Activated naive CD8-positive, alpha-beta T cell treated with anti-CD3 and anti-CD28 coated beads, Interleukin-2, amount 10 ng/mL, durations not matched to agents 7 days and 5 days (primary cell): ENCODE measurements at regions not wholly inside any gene's neighbourhood (a gene's known extent, or its start where the extent isn't known, plus 50 kb on each side); places are given as distances from the start of the nearest gene placed in this dataset.

Experiments
- ATAC-seq: fragments of 150-1000 bp; cut with Tn5 transposase; one replicate; pipeline ENCODE4 v1.10.0; 2021; ENCODE audit warnings: low read depth, moderate library complexity
- POLR2A ChIA-PET: fragments of 350-600 bp; sonication (Branson Sonifier 250); formaldehyde crosslinking; loops from one replicate; lab custom pipeline; 2021; ENCODE audit warnings: antibody characterized with exemption; lab: Charles Lee
- DNase-seq: peaks from one replicate; pipeline ENCODE4 v3.0.0; 2021
- H3K27ac Mint-ChIP-seq: one replicate; pipeline ENCODE4 v1.8.0; 2022; ENCODE audit warnings: mild to moderate bottlenecking, mixed read lengths
- H3K27me3 Mint-ChIP-seq: one replicate; pipeline ENCODE4 v1.8.0; 2022; ENCODE audit warnings: mild to moderate bottlenecking, moderate library complexity, mixed read lengths
- H3K36me3 Mint-ChIP-seq: one replicate; pipeline ENCODE4 v1.8.0; 2021; ENCODE audit warnings: mild to moderate bottlenecking, mixed read lengths
- H3K4me1 Mint-ChIP-seq: one replicate; pipeline ENCODE4 v1.8.0; 2021; ENCODE audit warnings: mixed read lengths
- H3K4me3 Mint-ChIP-seq: one replicate; pipeline ENCODE4 v1.8.0; 2022; ENCODE audit warnings: mild to moderate bottlenecking, moderate library complexity, mixed read lengths
- H3K9me3 Mint-ChIP-seq: one replicate; pipeline ENCODE4 v1.8.0; 2021; ENCODE audit warnings: mixed read lengths

GRCh38 chr7:18302097-18302496 is 193.5 kb upstream of the HDAC9 start:
- H3K36me3 Mint-ChIP-seq: no peaks in the 10 kb centered on the region
- H3K4me1 Mint-ChIP-seq: no peaks in the 10 kb centered on the region
- no peak for ATAC-seq
- H3K9me3 Mint-ChIP-seq: no peaks in the 10 kb centered on the region
- no peak for DNase-seq
- POLR2A ChIA-PET: no interaction called here
- no peak overlapping the region for H3K27ac Mint-ChIP-seq
- peaks cover 1% of the 10 kb centered on the region for H3K27me3 Mint-ChIP-seq
- no peak overlapping the region for H3K4me3 Mint-ChIP-seq

GRCh38 chr7:18305866-18306265 is 189.7 kb upstream of the HDAC9 start:
- POLR2A ChIA-PET: no interaction called here
- H3K36me3 Mint-ChIP-seq: no peaks in the 10 kb centered on the region
- no peaks in the 10 kb centered on the region for H3K4me1 Mint-ChIP-seq
- no peak overlapping the region for H3K4me3 Mint-ChIP-seq
- no peaks in the 10 kb centered on the region for H3K9me3 Mint-ChIP-seq
- H3K27me3 Mint-ChIP-seq: peaks cover 4% of the 10 kb centered on the region
- ATAC-seq: no peak
- DNase-seq: no peak
- no peak overlapping the region for H3K27ac Mint-ChIP-seq

- DNase-seq: no peak
- H3K36me3 Mint-ChIP-seq: no peaks in the 10 kb centered on the region
- peaks cover 4% of the 10 kb centered on the region for H3K27me3 Mint-ChIP-seq
- H3K4me1 Mint-ChIP-seq: no peaks in the 10 kb centered on the region
- ATAC-seq: no peak
- H3K4me3 Mint-ChIP-seq: no peak overlapping the region
- POLR2A ChIA-PET: no interaction called here
- H3K27ac Mint-ChIP-seq: no peak overlapping the region
- H3K9me3 Mint-ChIP-seq: no peaks in the 10 kb centered on the region
Observed at GRCh38 chr7:18306696-18307095, 188.9 kb upstream of the HDAC9 start.

- H3K9me3 Mint-ChIP-seq: no peaks in the 10 kb centered on the region
- ATAC-seq (no peak), DNase-seq (no peak)
- POLR2A ChIA-PET: no interaction called here
- no peaks in the 10 kb centered on the region for H3K4me1 Mint-ChIP-seq
- no peak overlapping the region for H3K4me3 Mint-ChIP-seq
- H3K36me3 Mint-ChIP-seq: no peaks in the 10 kb centered on the region
- peaks cover 4% of the 10 kb centered on the region for H3K27me3 Mint-ChIP-seq
- no peak overlapping the region for H3K27ac Mint-ChIP-seq
Observed at GRCh38 chr7:18308938-18309337, 186.6 kb upstream of the HDAC9 start.

- no peak for ATAC-seq
- Mint-ChIP-seq H3K4me3 (no peak overlapping the region), H3K27ac (no peak overlapping the region), H3K27me3 (peaks cover 2% of the 10 kb centered on the region), H3K36me3 (no peaks in the 10 kb centered on the region), H3K4me1 (no peaks in the 10 kb centered on the region), H3K9me3 (no peaks in the 10 kb centered on the region)
- no peak for DNase-seq
- POLR2A ChIA-PET: no interaction called here
Observed at GRCh38 chr7:18312482-18312881, 183.1 kb upstream of the HDAC9 start.

GRCh38 chr7:18313965-18314364 is 181.6 kb upstream of the HDAC9 start:
- no peak for DNase-seq

GRCh38 chr7:18315241-18315640 is 180.3 kb upstream of the HDAC9 start:
- no peaks in the 10 kb centered on the region for H3K27me3 Mint-ChIP-seq
- H3K9me3 Mint-ChIP-seq: no peaks in the 10 kb centered on the region
- no peaks in the 10 kb centered on the region for H3K4me1 Mint-ChIP-seq
- no peaks in the 10 kb centered on the region for H3K36me3 Mint-ChIP-seq
- H3K27ac Mint-ChIP-seq: no peak overlapping the region
- no peak overlapping the region for H3K4me3 Mint-ChIP-seq
- no peak for ATAC-seq
- POLR2A ChIA-PET: no interaction called here
- DNase-seq: no peak

More at GRCh38 chr7:18313965-18314364, 181.6 kb upstream of the HDAC9 start:
- no peak overlapping the region for H3K27ac Mint-ChIP-seq
- POLR2A ChIA-PET: no interaction called here
- ATAC-seq: no peak
- no peaks in the 10 kb centered on the region for H3K9me3 Mint-ChIP-seq
- H3K4me1 Mint-ChIP-seq: no peaks in the 10 kb centered on the region
- no peak overlapping the region for H3K4me3 Mint-ChIP-seq
- H3K27me3 Mint-ChIP-seq: no peaks in the 10 kb centered on the region
- no peaks in the 10 kb centered on the region for H3K36me3 Mint-ChIP-seq

GRCh38 chr7:18317941-18318340 is 177.6 kb upstream of the HDAC9 start:
- POLR2A ChIA-PET: no interaction called here
- Mint-ChIP-seq H3K9me3 (no peaks in the 10 kb centered on the region), H3K4me1 (no peaks in the 10 kb centered on the region), H3K27ac (no peak overlapping the region), H3K4me3 (no peak overlapping the region), H3K27me3 (no peaks in the 10 kb centered on the region), H3K36me3 (no peaks in the 10 kb centered on the region)
- ATAC-seq (no peak), DNase-seq (no peak)

GRCh38 chr7:18320422-18320821 is 175.1 kb upstream of the HDAC9 start:
- H3K27me3 Mint-ChIP-seq: no peaks in the 10 kb centered on the region

GRCh38 chr7:18320971-18321567 is 174.5 kb upstream of the HDAC9 start:
- Mint-ChIP-seq H3K4me3 (no peak overlapping the region), H3K36me3 (no peaks in the 10 kb centered on the region), H3K27me3 (no peaks in the 10 kb centered on the region), H3K4me1 (no peaks in the 10 kb centered on the region), H3K27ac (no peak overlapping the region), H3K9me3 (no peaks in the 10 kb centered on the region)
- ATAC-seq (no peak), DNase-seq (no peak)
- POLR2A ChIA-PET: no interaction called here

More at GRCh38 chr7:18320422-18320821, 175.1 kb upstream of the HDAC9 start:
- no peaks in the 10 kb centered on the region for H3K36me3 Mint-ChIP-seq
- no peak overlapping the region for H3K4me3 Mint-ChIP-seq
- POLR2A ChIA-PET: no interaction called here
- H3K27ac Mint-ChIP-seq: no peak overlapping the region
- no peaks in the 10 kb centered on the region for H3K9me3 Mint-ChIP-seq
- H3K4me1 Mint-ChIP-seq: no peaks in the 10 kb centered on the region
- DNase-seq: no peak
- ATAC-seq: no peak

- DNase-seq (no peak), ATAC-seq (no peak)
- no peaks in the 10 kb centered on the region for H3K4me1 Mint-ChIP-seq
- H3K9me3 Mint-ChIP-seq: no peaks in the 10 kb centered on the region
- POLR2A ChIA-PET: no interaction called here
- H3K4me3 Mint-ChIP-seq: no peak overlapping the region
- H3K27ac Mint-ChIP-seq: no peak overlapping the region
- H3K36me3 Mint-ChIP-seq: no peaks in the 10 kb centered on the region
- H3K27me3 Mint-ChIP-seq: peaks cover 5% of the 10 kb centered on the region
Observed at GRCh38 chr7:18330548-18330947, 165.0 kb upstream of the HDAC9 start.

GRCh38 chr7:18336626-18337025 is 158.9 kb upstream of the HDAC9 start:
- Mint-ChIP-seq H3K4me1 (no peaks in the 10 kb centered on the region), H3K27ac (no peak overlapping the region), H3K9me3 (no peaks in the 10 kb centered on the region), H3K27me3 (no peaks in the 10 kb centered on the region), H3K36me3 (no peaks in the 10 kb centered on the region), H3K4me3 (no peak overlapping the region)
- POLR2A ChIA-PET: no interaction called here
- DNase-seq (no peak), ATAC-seq (no peak)

GRCh38 chr7:18337048-18337809 is 158.3 kb upstream of the HDAC9 start:
- POLR2A ChIA-PET: no interaction called here
- no peaks in the 10 kb centered on the region for H3K9me3 Mint-ChIP-seq

GRCh38 chr7:18338910-18339523 is 156.5 kb upstream of the HDAC9 start:
- DNase-seq (no peak), ATAC-seq (no peak)
- Mint-ChIP-seq H3K27me3 (no peaks in the 10 kb centered on the region), H3K36me3 (no peaks in the 10 kb centered on the region), H3K27ac (no peak overlapping the region), H3K4me1 (no peaks in the 10 kb centered on the region), H3K9me3 (no peaks in the 10 kb centered on the region), H3K4me3 (no peak overlapping the region)
- POLR2A ChIA-PET: no interaction called here

More at GRCh38 chr7:18337048-18337809, 158.3 kb upstream of the HDAC9 start:
- H3K4me3 Mint-ChIP-seq: no peak overlapping the region
- H3K36me3 Mint-ChIP-seq: no peaks in the 10 kb centered on the region
- H3K27ac Mint-ChIP-seq: no peak overlapping the region
- ATAC-seq: no peak
- H3K27me3 Mint-ChIP-seq: no peaks in the 10 kb centered on the region
- no peak for DNase-seq
- H3K4me1 Mint-ChIP-seq: no peaks in the 10 kb centered on the region
